Stomach (tissue), 4 donors: ENCODE measurements at regions not wholly inside any gene's neighbourhood (a gene's known extent, or its start where the extent isn't known, plus 50 kb on each side); places are given as distances from the start of the nearest gene placed in this dataset.

Experiments used
- EP300 ChIP-seq: sonication (generic); formaldehyde crosslinking; IDR thresholded peaks from one replicate; pipeline ENCODE4 v1.6.1; 2017; ENCODE audit warnings: antibody characterized with exemption
- POLR2A ChIP-seq, 4 donors: fragments of 450-650 bp; IDR thresholded peaks; one replicate each; pipeline ENCODE4 v1.6.1; 2016; ENCODE audit warnings: antibody characterized with exemption in 4 of 4, control low read depth in 2 of 4, mild to moderate bottlenecking in 1 of 4, moderate library complexity in 1 of 4
- POLR2AphosphoS5 ChIP-seq, 3 donors: sonication (generic); formaldehyde crosslinking; IDR thresholded peaks; one replicate each; pipeline ENCODE4 v1.6.1; 2016; ENCODE audit warnings: antibody characterized with exemption in 3 of 3

GRCh38 chr1:243962541-243962940 lies 88.5 kb upstream of the ZBTB18 start:
- no peak for TF ChIP-seq POLR2A (IDR thresholded peaks at IDR 0.05)
- TF ChIP-seq POLR2AphosphoS5 (IDR thresholded peaks at IDR 0.05), result no peak
- no peak for TF ChIP-seq EP300
